ENCODE measurements at regions not wholly inside any gene's neighbourhood (a gene's known extent, or its start where the extent isn't known, plus 50 kb on each side); places are given as distances from the start of the nearest gene placed in this dataset.

DNA sequence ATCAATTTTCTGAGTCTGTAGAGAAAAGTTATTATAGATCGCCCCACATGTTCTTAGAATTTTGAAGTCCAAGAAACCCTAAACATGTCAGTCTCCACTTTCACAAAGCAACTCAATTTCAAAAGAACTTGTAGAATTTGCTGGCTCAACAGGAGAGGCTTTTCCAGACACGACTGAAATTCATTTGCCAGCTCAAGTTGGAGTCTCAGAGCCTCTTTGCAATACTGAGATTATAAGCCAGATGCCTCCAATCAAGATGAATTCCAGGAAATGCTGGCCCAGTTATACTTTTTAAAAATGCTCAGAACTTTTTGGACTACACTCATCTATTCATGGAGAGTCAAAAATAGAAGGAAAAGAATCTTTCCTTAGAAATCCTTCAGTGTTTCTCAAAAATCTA lies 56.9 kb upstream of the NLGN1 start:
- TF ChIP-seq, protein P1, sequence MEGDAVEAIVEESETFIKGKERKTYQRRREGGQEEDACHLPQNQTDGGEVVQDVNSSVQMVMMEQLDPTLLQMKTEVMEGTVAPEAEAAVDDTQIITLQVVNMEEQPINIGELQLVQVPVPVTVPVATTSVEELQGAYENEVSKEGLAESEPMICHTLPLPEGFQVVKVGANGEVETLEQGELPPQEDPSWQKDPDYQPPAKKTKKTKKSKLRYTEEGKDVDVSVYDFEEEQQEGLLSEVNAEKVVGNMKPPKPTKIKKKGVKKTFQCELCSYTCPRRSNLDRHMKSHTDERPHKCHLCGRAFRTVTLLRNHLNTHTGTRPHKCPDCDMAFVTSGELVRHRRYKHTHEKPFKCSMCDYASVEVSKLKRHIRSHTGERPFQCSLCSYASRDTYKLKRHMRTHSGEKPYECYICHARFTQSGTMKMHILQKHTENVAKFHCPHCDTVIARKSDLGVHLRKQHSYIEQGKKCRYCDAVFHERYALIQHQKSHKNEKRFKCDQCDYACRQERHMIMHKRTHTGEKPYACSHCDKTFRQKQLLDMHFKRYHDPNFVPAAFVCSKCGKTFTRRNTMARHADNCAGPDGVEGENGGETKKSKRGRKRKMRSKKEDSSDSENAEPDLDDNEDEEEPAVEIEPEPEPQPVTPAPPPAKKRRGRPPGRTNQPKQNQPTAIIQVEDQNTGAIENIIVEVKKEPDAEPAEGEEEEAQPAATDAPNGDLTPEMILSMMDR (IDR thresholded peaks at IDR 0.05) = no peak
- no peak for TF ChIP-seq POLR2A (IDR thresholded peaks at IDR 0.05)
